Left lobe of liver (tissue), 2 donors: ENCODE measurements at regions not wholly inside any gene's neighbourhood (a gene's known extent, or its start where the extent isn't known, plus 50 kb on each side); places are given as distances from the start of the nearest gene placed in this dataset.

Source experiments
- ATAC-seq: fragments of 200-7000 bp; cut with Tn5 transposase; one replicate; pipeline ENCODE4 v1.9.1; 2020; ENCODE audit warnings: mild to moderate bottlenecking, moderate library complexity
- DNase-seq: peaks from one replicate; pipeline ENCODE4 v3.0.0-alpha.2; 2020; ENCODE audit warnings: low spot score
- donor health status: DM: no; HTN: no; CAD: no; lungs with moderate emphysema.
- donor health status: DM: no; HTN: yes; CAD: no.

DNA sequence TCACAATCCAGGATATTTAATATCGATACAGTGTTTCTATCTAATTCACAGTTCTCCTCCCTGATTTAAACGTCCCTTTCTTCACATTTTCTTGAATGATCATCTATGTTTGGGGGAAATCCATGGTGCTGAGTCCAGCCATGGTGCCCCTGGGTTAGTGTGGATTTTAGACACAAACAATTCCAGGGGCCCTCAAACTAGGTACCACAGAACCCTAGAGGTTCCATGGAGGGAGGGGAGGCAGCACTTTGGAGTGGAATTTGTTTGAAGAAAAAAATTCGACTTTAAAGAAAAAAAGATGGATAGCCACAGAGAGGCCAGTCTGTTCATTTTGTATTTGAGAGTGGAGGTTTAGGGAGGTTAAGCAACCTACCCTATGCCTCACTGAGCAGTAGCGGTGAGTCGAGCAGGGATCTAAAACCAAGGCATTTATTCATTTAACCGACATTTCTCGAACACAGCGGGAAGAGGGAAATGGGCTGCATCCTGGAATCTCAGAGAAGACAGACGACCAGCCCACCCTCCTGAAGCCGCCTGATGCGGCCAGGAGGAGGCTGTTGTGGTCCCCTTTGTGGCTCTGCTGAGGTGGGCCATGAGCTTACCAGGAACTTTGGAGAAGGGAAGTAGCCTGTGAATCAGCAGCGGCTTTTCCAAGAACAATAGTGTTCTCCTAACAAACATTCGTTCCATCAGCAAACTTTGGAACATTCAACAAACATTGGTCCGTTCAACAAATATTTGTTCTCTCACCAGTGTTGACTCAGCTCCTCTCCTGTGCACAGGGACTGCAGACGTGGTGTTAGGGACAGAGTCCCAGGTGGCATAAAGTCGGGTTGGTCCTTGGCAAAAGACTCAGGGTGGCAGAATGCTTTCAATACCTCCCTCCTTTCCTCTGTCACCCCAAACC is 103.5 kb upstream of the ZBTB40 start:
- peak; percentile 74 for DNase-seq
- ATAC-seq: peak; percentile 92

DNA sequence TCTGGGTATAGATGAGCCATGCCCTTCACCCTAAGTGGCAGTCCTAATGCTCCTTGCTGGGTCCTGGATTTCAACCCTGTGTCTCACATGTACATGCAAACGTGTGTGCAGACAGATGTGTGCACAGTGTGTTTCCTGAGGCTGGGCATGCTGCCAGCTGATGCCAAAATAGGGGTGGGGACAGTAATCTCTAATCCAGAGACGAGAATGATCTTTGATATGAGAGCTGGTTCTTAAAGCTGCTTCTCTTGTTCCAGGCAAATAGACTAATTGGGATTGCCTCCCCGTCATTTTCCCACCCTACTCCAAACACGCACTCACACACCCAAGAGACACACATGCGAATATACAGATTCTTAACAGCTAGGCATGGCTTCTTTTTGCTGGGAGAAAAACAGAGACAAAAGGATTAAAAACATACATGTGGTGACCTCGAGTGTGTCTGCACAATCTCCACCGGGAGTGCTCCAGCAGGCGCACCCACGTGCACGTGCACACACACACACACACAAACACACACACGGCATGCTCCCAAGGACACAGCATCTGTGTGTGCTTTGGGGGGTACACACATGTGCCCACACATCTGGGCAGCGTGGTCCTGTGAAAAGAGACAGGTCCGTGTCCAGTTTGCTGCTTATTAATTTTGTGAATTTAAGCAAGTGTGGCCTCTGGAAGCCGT is 102.1 kb upstream of the ZBTB40 start:
- peak; percentile 29 for ATAC-seq
- peak; percentile 52 for DNase-seq

DNA sequence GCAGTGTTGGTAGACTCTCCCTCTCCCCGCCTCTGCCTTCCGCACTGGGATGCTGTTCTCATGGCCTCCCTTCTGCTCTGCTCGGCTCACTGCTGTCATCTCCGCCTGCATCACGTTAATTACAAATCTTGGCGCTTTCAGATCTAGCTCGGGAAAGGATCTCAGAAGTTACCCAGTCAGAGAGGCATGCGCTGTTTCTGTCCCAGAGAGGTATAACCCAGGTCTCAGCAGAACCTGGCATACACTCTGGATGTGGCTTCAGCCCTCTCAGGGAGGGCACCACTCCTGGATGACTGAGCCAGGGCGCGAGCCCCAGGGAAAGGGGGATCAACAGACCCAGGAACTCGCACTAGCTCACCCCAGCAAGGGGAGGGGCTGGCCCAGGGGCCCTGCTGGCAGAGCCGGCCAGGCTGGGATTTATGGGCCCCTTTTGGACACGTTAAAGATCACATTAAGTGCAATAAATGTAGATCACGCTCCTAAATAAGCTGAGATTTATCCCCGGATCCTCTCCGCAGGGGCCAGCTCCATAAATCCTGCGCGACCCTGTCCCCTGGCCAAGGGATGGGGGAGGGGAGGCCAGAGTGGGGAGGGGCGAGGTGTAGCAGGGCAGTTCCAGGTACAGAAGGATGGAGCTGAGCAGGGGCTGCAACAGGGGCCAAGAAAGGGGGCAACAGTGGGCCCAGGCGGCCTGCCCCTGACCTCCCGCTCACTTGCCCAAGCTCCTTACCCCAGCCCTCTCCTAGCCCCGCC is 101.3 kb upstream of the ZBTB40 start:
- no peak for ATAC-seq
- no peak for DNase-seq

DNA sequence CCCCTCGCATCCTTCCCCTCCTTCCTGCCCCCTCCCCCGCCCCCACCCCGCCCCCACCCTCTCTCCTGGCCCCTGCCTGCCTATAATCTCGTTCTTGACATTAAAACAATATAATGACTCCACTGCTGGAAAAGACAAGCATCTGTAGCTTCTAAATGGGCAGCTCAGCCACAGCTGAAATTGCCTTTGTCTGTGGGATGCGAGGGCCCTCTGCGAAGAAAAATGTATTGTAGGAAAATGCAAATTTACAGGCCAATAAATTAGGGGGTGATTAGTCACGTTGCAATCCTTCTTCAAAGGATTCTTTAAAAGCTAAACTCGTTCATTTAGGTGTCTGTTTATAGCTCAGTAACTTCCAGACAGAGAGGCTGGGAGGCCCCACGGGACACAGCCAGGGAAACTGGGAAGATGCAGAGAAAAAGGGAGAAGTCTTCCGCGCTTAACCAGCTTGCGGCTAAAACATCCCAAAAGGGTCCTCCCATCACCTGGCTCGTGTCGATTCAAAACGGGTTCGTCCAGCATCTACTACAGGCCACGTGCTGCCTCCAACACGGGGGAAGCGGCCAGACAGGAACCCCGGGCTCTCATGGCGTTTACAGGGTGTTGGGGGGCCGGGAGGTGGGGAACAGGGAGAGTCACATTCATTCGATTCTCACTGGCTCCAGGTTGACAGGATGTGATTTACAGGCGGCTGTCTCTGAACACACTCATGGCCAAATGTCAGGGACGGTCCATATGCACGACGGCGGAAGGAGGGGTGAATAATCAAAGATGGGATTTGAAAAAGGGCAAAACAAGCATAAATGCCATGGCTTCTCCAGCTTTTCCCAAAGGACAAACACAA is 100.5 kb upstream of the ZBTB40 start:
- no peak for DNase-seq
- no peak for ATAC-seq

DNA sequence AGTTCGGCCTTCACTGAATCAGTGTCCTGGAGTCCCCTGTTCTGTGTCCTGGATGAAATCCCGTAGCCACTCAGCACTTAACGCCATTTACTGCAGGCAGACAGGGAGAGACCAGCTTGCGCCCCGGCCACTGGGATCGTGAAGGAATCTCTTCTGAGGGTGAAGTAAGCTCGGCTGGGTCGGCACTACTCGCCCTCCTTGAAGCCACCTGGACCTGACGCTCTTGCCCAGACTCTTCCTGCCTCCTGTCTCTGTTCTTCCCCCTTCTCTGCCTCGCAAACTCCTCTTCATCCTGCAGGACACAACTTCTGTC is 99.9 kb upstream of the ZBTB40 start:
- DNase-seq: no peak

GRCh38 chr1:22352355-22352754 is 99.3 kb upstream of the ZBTB40 start:
- DNase-seq (no peak), ATAC-seq (no peak)

More for the DNA sequence above, 99.9 kb upstream of the ZBTB40 start:
- no peak for ATAC-seq

DNA sequence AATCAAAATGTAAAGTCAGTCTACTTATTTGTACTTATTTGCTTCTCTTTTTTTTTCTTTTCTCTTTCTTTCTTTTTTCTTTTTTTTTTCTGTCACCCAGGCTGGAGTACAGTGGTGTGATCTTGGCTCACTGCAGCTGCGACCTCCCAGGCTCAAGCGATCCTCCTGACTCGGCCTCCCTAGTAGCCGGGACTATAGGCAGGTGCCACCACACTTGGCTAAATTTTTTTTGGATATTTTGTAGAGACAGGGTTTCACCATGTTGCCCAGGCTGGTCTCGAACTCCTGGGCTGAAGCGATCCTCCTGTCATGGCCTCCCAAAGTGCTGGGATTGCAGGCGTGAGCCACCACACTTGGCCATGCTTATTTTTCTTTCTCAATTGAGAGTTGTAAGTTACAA is 98.8 kb upstream of the ZBTB40 start:
- DNase-seq (no peak), ATAC-seq (no peak)

DNA sequence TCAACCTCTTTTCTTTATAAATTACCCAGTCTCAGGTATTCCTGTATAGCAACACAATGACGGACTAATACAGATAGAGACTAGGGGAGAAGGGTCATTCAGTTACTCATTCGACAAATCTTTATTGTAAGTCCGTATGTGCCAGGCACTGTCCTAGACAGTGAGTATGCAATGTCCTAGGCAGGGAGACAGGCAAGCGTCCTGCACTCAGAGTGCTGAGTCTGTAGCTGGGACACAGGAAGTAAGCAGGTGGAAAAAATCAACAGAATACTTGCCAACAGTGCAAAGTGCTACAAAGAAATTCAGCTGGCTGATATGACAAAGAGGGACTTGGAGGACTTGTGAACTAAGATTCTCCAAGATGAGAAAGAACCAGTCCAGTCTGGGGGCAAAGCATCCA is 92.2 kb upstream of the ZBTB40 start:
- ATAC-seq: peak; percentile 98
- peak; percentile 59 for DNase-seq

- ATAC-seq: no peak
- DNase-seq: no peak
These were observed 88.8 kb upstream of the ZBTB40 start for GRCh38 chr1:22362626-22363402.

DNA sequence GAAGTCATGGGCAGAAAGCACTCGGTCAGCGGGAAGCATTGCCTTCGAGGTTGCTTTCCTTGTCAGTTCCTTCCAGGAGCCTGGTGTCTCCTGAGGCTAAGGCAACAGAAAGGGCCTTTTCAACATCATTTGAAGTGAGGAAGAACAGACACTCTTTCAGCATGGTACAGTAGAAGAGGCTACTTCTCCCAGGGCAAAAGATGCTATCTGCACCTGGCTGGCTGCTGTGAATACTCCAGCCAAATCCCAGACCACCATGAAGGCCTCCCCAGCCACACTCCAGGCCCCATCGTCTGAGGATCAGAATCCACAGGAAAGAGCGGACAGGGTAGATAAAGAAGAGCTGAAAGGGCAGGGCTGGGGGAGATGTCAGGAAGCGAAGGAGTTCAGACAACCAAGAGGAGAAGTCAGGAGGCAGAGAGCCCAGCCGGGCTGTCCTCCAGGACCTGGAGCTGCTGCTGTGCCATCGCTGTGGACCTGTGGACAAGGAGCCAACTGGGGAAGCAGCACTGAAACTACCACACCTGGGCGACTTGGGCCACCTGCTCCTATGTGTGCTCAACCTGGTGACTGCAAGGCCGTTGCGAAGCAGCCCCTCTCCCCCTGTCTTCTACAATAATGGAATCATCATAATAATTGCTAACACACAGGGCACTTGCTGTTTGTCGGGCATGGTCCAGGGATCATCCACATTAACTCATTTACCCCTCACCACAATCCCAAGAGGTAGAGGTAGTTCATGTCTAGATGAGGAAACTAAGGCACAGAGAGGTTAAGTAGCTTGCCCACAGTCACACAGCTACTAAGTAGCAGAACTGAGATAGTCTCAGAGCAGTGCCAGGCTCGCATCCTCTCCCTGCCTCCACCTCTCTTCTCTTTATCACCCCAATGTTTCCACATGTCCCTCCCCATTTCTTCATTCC is 88.0 kb upstream of the ZBTB40 start:
- no peak for DNase-seq
- no peak for ATAC-seq

GRCh38 chr1:22364326-22364650 is 87.4 kb upstream of the ZBTB40 start:
- ATAC-seq (no peak), DNase-seq (no peak)

DNA sequence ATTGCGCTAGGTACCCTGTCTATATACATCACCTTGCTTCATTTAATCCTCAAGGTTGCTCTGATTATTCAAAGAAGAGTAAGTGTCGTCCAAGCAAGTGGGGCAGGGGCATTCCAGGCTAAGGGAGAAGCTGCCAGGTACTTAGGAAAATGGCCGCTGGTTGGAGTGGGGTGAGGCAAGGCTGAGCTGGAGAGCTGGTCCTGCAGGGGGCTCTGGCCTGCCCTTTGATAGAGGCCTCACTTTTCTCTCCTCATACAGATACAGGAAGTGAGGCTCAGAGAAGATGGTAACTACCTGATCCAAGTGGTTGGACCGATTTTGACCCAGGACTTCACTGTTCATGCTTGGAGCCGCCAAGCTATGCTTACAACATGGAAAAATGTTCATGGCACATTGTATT is 86.9 kb upstream of the ZBTB40 start:
- no peak for DNase-seq
- ATAC-seq: no peak

- DNase-seq: no peak
- no peak for ATAC-seq
These were observed 86.0 kb upstream of the ZBTB40 start for GRCh38 chr1:22365331-22366295.

- DNase-seq (no peak), ATAC-seq (no peak)
These were observed 85.3 kb upstream of the ZBTB40 start for GRCh38 chr1:22366346-22366745.

GRCh38 chr1:22368125-22368524 is 83.5 kb upstream of the ZBTB40 start:
- DNase-seq (no peak), ATAC-seq (no peak)

DNA sequence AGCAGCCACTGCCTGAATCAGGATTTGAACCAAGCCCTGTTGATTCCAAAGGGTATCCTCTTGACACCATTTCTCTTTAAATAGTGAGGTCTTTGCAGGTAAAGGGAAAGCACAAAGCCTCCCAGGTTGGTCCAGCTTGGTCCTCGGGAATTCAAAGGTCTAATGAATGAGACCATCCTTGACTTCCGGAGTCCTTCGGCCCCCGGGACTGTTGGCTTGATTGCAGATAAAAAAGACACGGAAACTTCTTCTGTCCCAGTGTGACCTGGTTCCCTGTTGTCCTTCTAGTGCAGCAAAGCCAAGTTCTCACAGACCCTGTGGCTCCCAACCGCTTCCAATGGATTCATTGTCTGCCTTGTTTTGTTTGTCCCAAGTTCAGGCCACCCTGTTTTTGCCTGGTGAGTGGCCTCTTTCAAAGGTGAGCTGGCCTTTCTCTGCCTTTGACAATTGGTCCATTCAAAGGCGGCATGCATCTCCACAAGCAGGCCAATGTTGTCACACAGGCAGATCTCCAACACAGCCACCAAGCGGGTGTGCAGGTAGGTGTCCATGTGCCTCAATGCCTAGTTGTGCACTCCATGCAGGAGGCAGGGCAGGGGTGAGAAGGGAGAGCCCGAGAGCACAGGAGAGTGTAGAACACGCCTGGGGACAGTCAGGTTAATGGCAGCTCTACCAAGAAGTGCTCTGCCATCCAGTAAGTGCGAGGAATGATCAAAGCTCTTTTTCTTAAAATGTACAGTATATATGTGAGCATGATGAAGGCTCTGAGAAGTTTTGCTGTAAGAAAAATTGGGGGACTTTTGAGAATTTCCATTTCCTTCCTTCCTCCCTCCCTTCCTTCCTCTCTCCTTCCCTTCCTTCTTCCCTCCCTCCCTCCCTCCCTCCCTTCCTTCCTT is 82.1 kb upstream of the ZBTB40 start:
- no peak for DNase-seq
- no peak for ATAC-seq

- DNase-seq: no peak
These were observed 81.5 kb upstream of the ZBTB40 start for GRCh38 chr1:22370190-22370498.

More at GRCh38 chr1:22370190-22370498, 81.5 kb upstream of the ZBTB40 start:
- ATAC-seq: no peak
